ENCODE measurements at regions not wholly inside any gene's neighbourhood (a gene's known extent, or its start where the extent isn't known, plus 50 kb on each side); places are given as distances from the start of the nearest gene placed in this dataset.

- Histone ChIP-seq H3K9me3 (ENCODE audit: control insufficient read depth in 4 of 4, low read length in 3 of 4) (no peaks in the 10 kb centered on the region), H3K4me1 (ENCODE audit: control insufficient read depth in 4 of 4, insufficient read depth in 4 of 4, low read length in 3 of 4) (peaks cover 0 to 11% (median 8%) of the 10 kb centered on the region in 4 donors), H3K27me3 (ENCODE audit: control insufficient read depth in 4 of 4, insufficient read depth in 4 of 4, low read length in 3 of 4) (peaks cover 0 to 4% (median 0%) of the 10 kb centered on the region in 4 donors), H3K9ac (ENCODE audit: low read depth in 1 of 2, low read length in 2 of 2) (no peak overlapping the region), H3K4me3 (ENCODE audit: low read depth in 1 of 3, low read length in 3 of 3) (no peak overlapping the region), H3K27ac (ENCODE audit: low read depth in 1 of 2, low read length in 2 of 2) (no peak overlapping the region), H3K36me3 (ENCODE audit: control insufficient read depth in 4 of 4, insufficient read depth in 3 of 4, low read depth in 1 of 4, low read length in 3 of 4) (no peaks in the 10 kb centered on the region)
- TF ChIP-seq ZBTB33 (IDR thresholded peaks at IDR 0.05) (no peak), HNF4G (IDR thresholded peaks at IDR 0.05) (no peak), REST (IDR thresholded peaks at IDR 0.05) (no peak), SP1 (IDR thresholded peaks at IDR 0.05) (no peak), RAD21 (IDR thresholded peaks at IDR 0.05) (no peak), MAX (IDR thresholded peaks at IDR 0.05) (no peak), ATF3 (IDR thresholded peaks at IDR 0.05) (no peak), FOXA1 (IDR thresholded peaks at IDR 0.05) (no peak), GABPA (IDR thresholded peaks at IDR 0.05 in 1 of 2, conservative IDR thresholded peaks at IDR 0.05 in 1 of 2) (no peak), FOXA2 (IDR thresholded peaks at IDR 0.05) (no peak), HNF4A (conservative IDR thresholded peaks at IDR 0.05) (no peak)
- 81% methylated on average over 4 of the region's 4 CpGs for whole genome bisulfite sequencing
- DNase-seq (ENCODE audit: low spot score): no peak
Observed at GRCh38 chr6:113461153-113461932, 395.8 kb upstream of the MARCKS start.

- H3K4me3 ChIP-seq (ENCODE audit: low read depth in 1 of 3, low read length in 3 of 3): no peak overlapping the region
- H3K36me3 ChIP-seq (ENCODE audit: control insufficient read depth in 4 of 4, insufficient read depth in 3 of 4, low read depth in 1 of 4, low read length in 3 of 4): no peaks in the 10 kb centered on the region
- no peaks in the 10 kb centered on the region for H3K4me1 ChIP-seq (ENCODE audit: control insufficient read depth in 4 of 4, insufficient read depth in 4 of 4, low read length in 3 of 4)
- TF ChIP-seq RXRA (IDR thresholded peaks at IDR 0.05) (no peak), SP1 (IDR thresholded peaks at IDR 0.05) (no peak), CTCF (IDR thresholded peaks at IDR 0.05; ENCODE audit: low read depth, low read length, missing input control) (no peak), FOXA2 (IDR thresholded peaks at IDR 0.05) (no peak), FOXA1 (IDR thresholded peaks at IDR 0.05) (no peak), JUND (IDR thresholded peaks at IDR 0.05) (no peak)
- H3K9me3 ChIP-seq (ENCODE audit: control insufficient read depth in 4 of 4, low read length in 3 of 4): no peaks in the 10 kb centered on the region
- no peak overlapping the region for H3K9ac ChIP-seq (ENCODE audit: low read depth in 1 of 2, low read length in 2 of 2)
- DNase-seq (ENCODE audit: low spot score): no peak
- no peaks in the 10 kb centered on the region for H3K27me3 ChIP-seq (ENCODE audit: control insufficient read depth in 4 of 4, insufficient read depth in 4 of 4, low read length in 3 of 4)
- WGBS: 91% methylated on average over 3 of the region's 3 CpGs
- no peak overlapping the region for H3K27ac ChIP-seq (ENCODE audit: low read depth in 1 of 2, low read length in 2 of 2)
Observed at GRCh38 chr6:113464536-113464935, 392.6 kb upstream of the MARCKS start.
